ENCODE measurements at regions not wholly inside any gene's neighbourhood (a gene's known extent, or its start where the extent isn't known, plus 50 kb on each side); places are given as distances from the start of the nearest gene placed in this dataset.

DNA sequence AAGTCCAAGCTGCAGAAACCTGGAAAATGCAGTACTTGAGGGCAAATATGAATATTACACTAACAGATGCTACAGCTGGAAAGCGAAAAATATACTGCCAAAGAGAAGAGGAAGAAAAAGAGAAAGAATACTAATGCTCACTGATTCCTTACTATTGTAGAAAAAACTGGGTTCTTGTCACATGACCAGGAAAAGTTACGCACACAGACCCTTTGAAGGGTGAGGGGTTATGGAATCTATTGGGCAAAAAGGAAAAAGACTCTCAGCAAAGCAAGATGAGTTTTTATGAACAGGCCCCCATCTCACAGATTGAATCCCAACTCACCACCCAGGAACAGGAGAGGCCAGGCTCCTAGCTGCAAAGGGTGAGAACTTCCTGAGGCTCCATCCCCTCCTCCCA lies 228.1 kb upstream of the KLF14 start:
- DNase-seq (ENCODE audit: low spot score in 2 of 2) (no peak), ATAC-seq (no peak)
- Mint-ChIP-seq H3K27ac (peak overlapping the region in 1 of 2 donors; percentile 100), H3K36me3 (peaks cover 10 to 32% of the 10 kb centered on the region in 2 donors), H3K9me3 (no peaks in the 10 kb centered on the region)

- Mint-ChIP-seq H3K36me3 (peaks cover 10 to 22% of the 10 kb centered on the region in 2 donors), H3K9me3 (no peaks in the 10 kb centered on the region), H3K27ac (peak overlapping the region in 1 of 2 donors; percentile 44)
- ATAC-seq (no peak), DNase-seq (ENCODE audit: low spot score in 2 of 2) (no peak)
Observed at GRCh38 chr7:130963339-130963738, 229.3 kb upstream of the KLF14 start.

GRCh38 chr7:130965515-130965914 lies 231.5 kb upstream of the KLF14 start:
- Mint-ChIP-seq H3K27ac (no peak overlapping the region), H3K9me3 (no peaks in the 10 kb centered on the region), H3K36me3 (peaks cover 3 to 10% of the 10 kb centered on the region in 2 donors)
- ATAC-seq (no peak), DNase-seq (ENCODE audit: low spot score in 2 of 2) (no peak)

GRCh38 chr7:130966246-130967009 lies 232.4 kb upstream of the KLF14 start:
- H3K36me3 Mint-ChIP-seq, result peaks cover 0 to 10% of the 10 kb centered on the region in 2 donors
- DNase-seq (ENCODE audit: low spot score in 2 of 2) (no peak), ATAC-seq (peak in 1 of 2 donors; percentile 52)
- peak overlapping the region; percentile 1 to 78 for H3K27ac Mint-ChIP-seq
- no peaks in the 10 kb centered on the region for H3K9me3 Mint-ChIP-seq

DNA sequence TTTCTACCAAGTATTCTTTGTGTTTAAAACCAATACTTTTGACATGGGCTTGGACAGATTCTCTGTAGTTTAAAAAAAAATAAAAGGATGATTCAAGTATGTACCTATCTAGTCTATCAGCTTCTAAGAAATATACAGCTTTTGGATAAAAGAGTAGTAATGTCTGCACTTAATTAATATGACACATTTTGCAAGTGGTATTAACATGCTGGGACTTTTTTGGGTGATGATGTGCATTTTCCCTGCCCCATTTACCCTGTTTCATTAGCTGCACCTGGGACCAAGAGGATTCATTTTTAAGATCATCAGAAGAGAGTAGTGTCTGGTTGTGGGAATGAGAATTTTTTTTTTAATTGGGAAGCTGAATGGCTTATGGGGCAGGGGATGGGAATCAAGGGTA lies 236.2 kb upstream of the KLF14 start:
- ATAC-seq, result peak in 1 of 2 donors; percentile 43
- DNase-seq (ENCODE audit: low spot score in 2 of 2), result no peak
- Mint-ChIP-seq H3K9me3 (peaks cover 11% of the 10 kb centered on the region in 2 donors), H3K27ac (peak overlapping the region; percentile 98), H3K36me3 (peaks cover 19 to 36% of the 10 kb centered on the region in 2 donors)

GRCh38 chr7:130970696-130971095 lies 236.7 kb upstream of the KLF14 start:
- Mint-ChIP-seq H3K36me3 (peaks cover 24 to 41% of the 10 kb centered on the region in 2 donors), H3K9me3 (peaks cover 11 to 13% of the 10 kb centered on the region in 2 donors), H3K27ac (peak overlapping the region; percentile 98)
- ATAC-seq, result peak; percentile 47 to 49
- no peak for DNase-seq (ENCODE audit: low spot score in 2 of 2)

- peaks cover 11 to 15% of the 10 kb centered on the region in 2 donors for H3K9me3 Mint-ChIP-seq
- peak; percentile 58 to 80 for DNase-seq (ENCODE audit: low spot score in 2 of 2)
- peak overlapping the region; percentile 98 for H3K27ac Mint-ChIP-seq
- peaks cover 27 to 41% of the 10 kb centered on the region in 2 donors for H3K36me3 Mint-ChIP-seq
- ATAC-seq, result peak; percentile 80 to 83
Observed at GRCh38 chr7:130971297-130971696, 237.3 kb upstream of the KLF14 start.

GRCh38 chr7:130972201-130972600 lies 238.2 kb upstream of the KLF14 start:
- peaks cover 27 to 46% of the 10 kb centered on the region in 2 donors for H3K36me3 Mint-ChIP-seq
- ATAC-seq (no peak), DNase-seq (ENCODE audit: low spot score in 2 of 2) (no peak)
- peaks cover 11 to 15% of the 10 kb centered on the region in 2 donors for H3K9me3 Mint-ChIP-seq
- H3K27ac Mint-ChIP-seq, result peak overlapping the region; percentile 98

DNA sequence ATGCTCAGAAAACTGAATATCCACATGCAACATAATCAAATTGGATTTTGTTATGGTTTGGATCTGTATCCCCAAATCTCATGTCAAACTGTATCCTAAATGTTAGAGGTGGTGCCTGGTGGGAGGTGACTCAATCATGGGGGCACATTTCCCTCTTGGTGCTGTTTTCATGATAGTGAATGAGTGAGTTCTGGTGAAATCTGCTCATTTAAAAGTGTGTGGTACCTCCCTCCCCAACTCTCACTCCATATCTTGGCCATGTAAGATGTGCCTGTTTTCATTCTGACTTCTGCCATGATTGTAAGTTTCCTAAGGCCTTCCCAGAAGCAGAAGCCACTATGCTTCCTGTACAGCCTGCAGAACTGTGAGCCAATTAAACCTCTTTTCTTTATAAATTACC lies 239.6 kb upstream of the KLF14 start:
- DNase-seq (ENCODE audit: low spot score in 2 of 2) (no peak), ATAC-seq (peak; percentile 50 to 60)
- Mint-ChIP-seq H3K27ac (peak overlapping the region; percentile 98), H3K36me3 (peaks cover 27 to 48% of the 10 kb centered on the region in 2 donors), H3K9me3 (peaks cover 11 to 15% of the 10 kb centered on the region in 2 donors)

DNA sequence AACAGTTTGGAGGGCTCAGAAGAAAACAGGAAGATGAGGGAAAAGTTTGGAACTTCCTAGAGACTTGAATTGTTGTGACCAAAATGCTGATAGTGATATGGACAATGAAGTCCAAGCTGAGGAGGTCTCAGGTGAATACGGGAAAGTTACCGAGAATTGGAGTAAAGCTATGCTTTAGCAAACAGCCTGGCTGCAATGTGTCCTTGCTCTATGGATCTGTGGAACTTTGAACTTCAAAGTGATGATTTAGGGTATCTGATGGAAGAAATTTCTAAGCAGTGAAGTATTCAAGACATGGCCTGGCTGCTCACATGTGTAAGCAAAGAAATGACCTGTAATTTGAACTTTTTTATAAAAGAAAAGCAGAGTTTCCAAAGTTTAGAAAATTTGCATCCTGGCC lies 240.2 kb upstream of the KLF14 start:
- Mint-ChIP-seq H3K9me3 (peaks cover 11 to 15% of the 10 kb centered on the region in 2 donors), H3K36me3 (peaks cover 28 to 48% of the 10 kb centered on the region in 2 donors), H3K27ac (peak overlapping the region; percentile 98)
- no peak for ATAC-seq
- DNase-seq (ENCODE audit: low spot score in 2 of 2), result no peak

GRCh38 chr7:130974794-130975193 lies 240.8 kb upstream of the KLF14 start:
- Mint-ChIP-seq H3K27ac (peak overlapping the region; percentile 98), H3K9me3 (peaks cover 11 to 15% of the 10 kb centered on the region in 2 donors), H3K36me3 (peaks cover 32 to 48% of the 10 kb centered on the region in 2 donors)
- DNase-seq (ENCODE audit: low spot score in 2 of 2) (no peak), ATAC-seq (no peak)

GRCh38 chr7:130975731-130976130 lies 241.7 kb upstream of the KLF14 start:
- peaks cover 32 to 48% of the 10 kb centered on the region in 2 donors for H3K36me3 Mint-ChIP-seq
- no peak for ATAC-seq

DNA sequence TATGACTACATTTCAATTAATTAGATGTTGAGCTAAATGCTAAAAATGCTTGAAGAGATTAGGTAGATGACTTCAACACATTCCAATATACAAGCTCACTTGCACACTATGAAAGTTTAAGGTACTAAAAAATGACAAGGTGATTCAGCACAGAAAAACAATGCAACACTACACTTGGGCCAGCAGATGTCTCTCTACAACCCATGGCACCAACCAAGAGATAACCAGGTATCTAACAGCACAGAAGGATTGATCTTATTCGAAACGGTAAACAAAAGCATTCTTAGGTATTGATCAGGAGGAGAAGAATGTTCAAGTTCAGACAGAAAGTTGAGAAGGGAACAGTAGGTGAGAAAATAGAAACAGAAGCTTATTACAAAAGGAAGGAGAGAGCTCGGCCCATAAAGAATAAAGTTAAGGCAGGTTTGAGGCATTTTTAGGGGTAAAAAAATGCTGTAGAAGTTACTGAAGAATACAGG lies 248.2 kb upstream of the KLF14 start:
- ATAC-seq (peak; percentile 78 to 82), DNase-seq (ENCODE audit: low spot score in 2 of 2) (no peak)
- Mint-ChIP-seq H3K9me3 (no peaks in the 10 kb centered on the region), H3K36me3 (peaks cover 4 to 25% of the 10 kb centered on the region in 2 donors), H3K27ac (no peak overlapping the region)

More at GRCh38 chr7:130975731-130976130, 241.7 kb upstream of the KLF14 start:
- no peak for DNase-seq (ENCODE audit: low spot score in 2 of 2)
- peaks cover 11 to 15% of the 10 kb centered on the region in 2 donors for H3K9me3 Mint-ChIP-seq
- peak overlapping the region; percentile 98 for H3K27ac Mint-ChIP-seq

- H3K36me3 Mint-ChIP-seq, result peaks cover 4 to 26% of the 10 kb centered on the region in 2 donors
- no peak overlapping the region for H3K27ac Mint-ChIP-seq
- DNase-seq (ENCODE audit: low spot score in 2 of 2) (no peak), ATAC-seq (peak in 1 of 2 donors; percentile 2)
- no peaks in the 10 kb centered on the region for H3K9me3 Mint-ChIP-seq
Observed at GRCh38 chr7:130982651-130983050, 248.6 kb upstream of the KLF14 start.

GRCh38 chr7:130985361-130985760 lies 251.4 kb upstream of the KLF14 start:
- ATAC-seq, result peak; percentile 29 to 61
- peak overlapping the region in 1 of 2 donors; percentile 91 for H3K27ac Mint-ChIP-seq

GRCh38 chr7:130986261-130986690 lies 252.3 kb upstream of the KLF14 start:
- Mint-ChIP-seq H3K36me3 (peaks cover 0 to 26% of the 10 kb centered on the region in 2 donors), H3K27ac (peak overlapping the region in 1 of 2 donors; percentile 91), H3K9me3 (no peaks in the 10 kb centered on the region)
- ATAC-seq, result peak in 1 of 2 donors; percentile 39
- DNase-seq (ENCODE audit: low spot score in 2 of 2), result no peak

More at GRCh38 chr7:130985361-130985760, 251.4 kb upstream of the KLF14 start:
- Mint-ChIP-seq H3K9me3 (no peaks in the 10 kb centered on the region), H3K36me3 (peaks cover 0 to 26% of the 10 kb centered on the region in 2 donors)
- DNase-seq (ENCODE audit: low spot score in 2 of 2), result no peak

DNA sequence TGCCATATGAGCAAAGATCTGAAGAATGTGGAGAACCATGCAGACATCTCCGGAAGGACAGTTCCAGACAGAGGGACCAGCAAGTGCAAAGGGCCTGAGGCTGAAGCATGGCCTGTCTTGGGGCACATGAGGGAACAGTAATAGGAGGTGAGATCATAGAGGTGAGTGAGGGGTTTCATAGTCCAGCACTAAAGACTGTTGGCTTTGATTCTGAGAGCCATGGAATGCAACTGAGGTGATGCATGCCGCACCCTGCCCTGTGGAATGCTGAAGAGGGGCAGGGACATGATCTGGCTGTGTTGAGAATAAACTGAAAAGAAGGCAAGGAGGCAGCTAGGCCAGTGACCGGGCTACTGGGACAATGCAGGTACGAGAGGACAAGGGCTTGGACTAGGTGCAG lies 253.1 kb upstream of the KLF14 start:
- no peak for DNase-seq (ENCODE audit: low spot score in 2 of 2)
- H3K27ac Mint-ChIP-seq, result peak overlapping the region in 1 of 2 donors; percentile 48
- ATAC-seq, result no peak
- H3K36me3 Mint-ChIP-seq, result peaks cover 0 to 29% of the 10 kb centered on the region in 2 donors
- no peaks in the 10 kb centered on the region for H3K9me3 Mint-ChIP-seq
